ENCODE measurements at regions not wholly inside any gene's neighbourhood (a gene's known extent, or its start where the extent isn't known, plus 50 kb on each side); places are given as distances from the start of the nearest gene placed in this dataset.

DNA sequence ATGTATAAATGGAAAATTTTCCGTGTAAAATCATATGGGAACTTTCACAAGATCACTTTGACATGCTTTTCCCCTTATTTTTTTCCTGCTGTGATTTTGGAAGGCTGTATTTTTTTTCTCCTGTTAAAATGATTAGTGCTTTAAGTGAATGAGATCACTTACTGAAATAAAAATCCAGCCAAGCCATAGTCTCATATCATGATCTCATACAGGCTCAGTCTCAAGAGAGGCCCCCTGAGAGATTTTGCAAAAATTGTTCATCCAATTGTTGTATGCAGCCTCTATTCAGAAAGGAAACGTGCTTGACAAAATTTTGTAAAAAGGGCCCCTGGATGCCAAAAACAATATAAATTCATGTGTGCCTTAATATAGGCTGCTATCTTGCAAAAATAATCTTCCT is 528.2 kb downstream of the HDGFL1 start:
- Mint-ChIP-seq H3K36me3 (no peaks in the 10 kb centered on the region), H3K27me3 (no peaks in the 10 kb centered on the region), H3K4me1 (no peaks in the 10 kb centered on the region), H3K4me3 (no peak overlapping the region), H3K27ac (no peak overlapping the region), H3K9me3 (peaks cover 2 to 9% (median 9%) of the 10 kb centered on the region in 3 donors)

DNA sequence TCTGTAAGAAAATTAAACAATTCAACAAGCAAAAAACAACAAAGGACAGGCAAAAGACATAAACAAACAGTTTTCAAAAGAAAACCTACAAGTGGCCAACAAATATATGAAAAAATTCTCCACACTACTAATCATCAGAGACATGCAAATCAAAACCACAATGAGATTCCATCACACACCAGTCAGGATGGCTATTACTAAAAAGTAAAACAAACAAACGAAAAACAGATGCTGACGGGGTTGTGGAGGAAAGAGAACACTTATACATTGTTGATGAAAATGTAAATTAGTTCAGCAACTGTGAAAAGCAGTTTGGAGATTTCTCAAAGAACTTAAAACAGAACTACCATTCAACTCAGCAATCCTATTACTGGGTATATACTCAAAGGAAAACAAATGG is 537.6 kb downstream of the HDGFL1 start:
- no peaks in the 10 kb centered on the region for H3K27me3 Mint-ChIP-seq

GRCh38 chr6:23111984-23112383 is 542.6 kb downstream of the HDGFL1 start:
- Mint-ChIP-seq H3K9me3 (peaks cover 1 to 25% (median 11%) of the 10 kb centered on the region in 3 donors), H3K36me3 (peaks cover 1% of the 10 kb centered on the region), H3K27ac (no peak overlapping the region), H3K4me3 (no peak overlapping the region), H3K27me3 (no peaks in the 10 kb centered on the region), H3K4me1 (no peaks in the 10 kb centered on the region)

More for the DNA sequence above, 537.6 kb downstream of the HDGFL1 start:
- Mint-ChIP-seq H3K9me3 (peaks cover 1 to 24% (median 13%) of the 10 kb centered on the region in 3 donors), H3K4me3 (no peak overlapping the region), H3K36me3 (peaks cover 2% of the 10 kb centered on the region), H3K27ac (no peak overlapping the region), H3K4me1 (no peaks in the 10 kb centered on the region)

- Mint-ChIP-seq H3K4me1 (no peaks in the 10 kb centered on the region), H3K9me3 (peaks cover 0 to 15% (median 10%) of the 10 kb centered on the region in 3 donors), H3K27ac (no peak overlapping the region)
Measured at GRCh38 chr6:23114812-23115504, 545.6 kb downstream of the HDGFL1 start.

DNA sequence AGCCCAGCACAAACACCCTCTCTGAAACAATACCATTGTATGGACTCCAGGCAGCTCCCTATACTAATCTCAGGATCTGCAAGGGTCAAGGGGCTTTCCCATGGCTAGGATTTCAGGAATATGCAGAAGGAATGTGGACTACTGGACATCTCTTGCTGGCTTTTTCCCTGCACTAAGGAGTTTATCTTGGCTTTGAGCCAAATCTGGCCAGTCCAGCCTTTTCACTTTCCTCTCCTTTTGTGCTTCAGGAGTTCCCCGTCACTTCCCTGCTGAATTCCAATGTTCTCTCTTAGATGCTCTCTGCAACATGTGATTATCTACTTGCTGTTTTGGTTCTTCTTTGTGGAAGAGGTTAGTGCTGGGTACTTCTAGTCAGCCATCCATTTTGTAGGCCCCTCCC is 568.2 kb downstream of the HDGFL1 start:
- Mint-ChIP-seq H3K36me3 (no peaks in the 10 kb centered on the region), H3K4me1 (no peaks in the 10 kb centered on the region), H3K27me3 (no peaks in the 10 kb centered on the region), H3K9me3 (peaks cover 0 to 15% (median 8%) of the 10 kb centered on the region in 3 donors), H3K4me3 (no peak overlapping the region), H3K27ac (no peak overlapping the region)

More at GRCh38 chr6:23114812-23115504, 545.6 kb downstream of the HDGFL1 start:
- Mint-ChIP-seq H3K27me3 (no peaks in the 10 kb centered on the region), H3K36me3 (peaks cover 1% of the 10 kb centered on the region), H3K4me3 (no peak overlapping the region)

DNA sequence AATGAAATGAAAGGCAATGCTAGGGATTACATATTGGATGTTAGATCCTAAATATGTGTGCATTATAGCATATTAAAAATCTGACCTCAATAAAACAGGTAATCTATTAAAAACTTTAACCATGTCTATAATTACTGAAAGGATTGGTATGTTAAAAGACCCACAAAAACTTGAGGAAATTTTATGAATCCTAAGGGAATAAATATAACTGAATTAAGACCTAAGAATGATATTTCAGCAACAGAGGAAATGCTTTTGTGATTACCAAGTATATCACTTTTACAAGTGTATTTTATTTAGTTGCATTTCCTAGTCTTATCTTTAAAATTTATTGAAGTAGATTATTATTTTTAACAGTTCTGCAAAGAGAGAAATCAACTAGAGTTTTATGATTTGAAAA is 571.5 kb downstream of the HDGFL1 start:
- H3K9me3 Mint-ChIP-seq, result peaks cover 0 to 5% (median 5%) of the 10 kb centered on the region in 3 donors
- H3K4me3 Mint-ChIP-seq, result no peak overlapping the region
- no peaks in the 10 kb centered on the region for H3K36me3 Mint-ChIP-seq
- no peaks in the 10 kb centered on the region for H3K27me3 Mint-ChIP-seq
- H3K27ac Mint-ChIP-seq, result no peak overlapping the region
- no peaks in the 10 kb centered on the region for H3K4me1 Mint-ChIP-seq

DNA sequence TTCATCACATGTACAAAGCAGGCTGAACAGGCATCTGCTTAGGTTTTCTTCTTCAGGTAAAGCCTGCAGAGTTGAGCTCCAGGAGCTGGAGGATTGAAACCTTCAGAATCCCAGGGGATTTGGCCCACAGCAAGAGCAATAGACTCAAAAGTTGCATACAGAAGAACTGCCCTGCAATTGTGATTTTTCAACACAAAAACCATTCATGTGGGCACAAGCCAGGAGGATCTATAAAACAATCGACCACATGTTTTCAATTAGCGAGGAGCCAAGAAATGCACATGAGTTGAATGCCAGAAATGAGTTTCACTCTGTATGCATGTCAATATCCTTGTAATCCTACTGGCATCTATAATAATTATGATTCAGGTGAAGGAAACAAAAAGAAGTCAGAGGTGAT is 576.4 kb downstream of the HDGFL1 start:
- H3K27me3 Mint-ChIP-seq, result no peaks in the 10 kb centered on the region
- H3K4me1 Mint-ChIP-seq, result no peaks in the 10 kb centered on the region
- H3K9me3 Mint-ChIP-seq, result peaks cover 0 to 3% (median 2%) of the 10 kb centered on the region in 3 donors
- H3K27ac Mint-ChIP-seq, result no peak overlapping the region
- H3K36me3 Mint-ChIP-seq, result no peaks in the 10 kb centered on the region
- H3K4me3 Mint-ChIP-seq, result no peak overlapping the region

- H3K36me3 Mint-ChIP-seq, result no peaks in the 10 kb centered on the region
- peaks cover 3 to 6% (median 4%) of the 10 kb centered on the region in 3 donors for H3K9me3 Mint-ChIP-seq
- H3K4me1 Mint-ChIP-seq, result no peaks in the 10 kb centered on the region
- no peak overlapping the region for H3K4me3 Mint-ChIP-seq
- no peak overlapping the region for H3K27ac Mint-ChIP-seq
- no peaks in the 10 kb centered on the region for H3K27me3 Mint-ChIP-seq
Measured at GRCh38 chr6:23154159-23154558, 584.8 kb downstream of the HDGFL1 start.

- no peaks in the 10 kb centered on the region for H3K27me3 Mint-ChIP-seq
- H3K27ac Mint-ChIP-seq, result no peak overlapping the region
- peaks cover 3% of the 10 kb centered on the region for H3K36me3 Mint-ChIP-seq
- peaks cover 5 to 12% (median 10%) of the 10 kb centered on the region in 3 donors for H3K9me3 Mint-ChIP-seq
- H3K4me1 Mint-ChIP-seq, result no peaks in the 10 kb centered on the region
- no peak overlapping the region for H3K4me3 Mint-ChIP-seq
Measured at GRCh38 chr6:23170049-23170448, 600.7 kb downstream of the HDGFL1 start.

GRCh38 chr6:23173234-23173633 is 603.9 kb downstream of the HDGFL1 start:
- no peaks in the 10 kb centered on the region for H3K27me3 Mint-ChIP-seq
- no peak overlapping the region for H3K4me3 Mint-ChIP-seq
- peaks cover 3% of the 10 kb centered on the region for H3K36me3 Mint-ChIP-seq
- H3K4me1 Mint-ChIP-seq, result no peaks in the 10 kb centered on the region
- peaks cover 7 to 11% (median 8%) of the 10 kb centered on the region in 3 donors for H3K9me3 Mint-ChIP-seq
- no peak overlapping the region for H3K27ac Mint-ChIP-seq

GRCh38 chr6:23174781-23175361 is 605.5 kb downstream of the HDGFL1 start:
- Mint-ChIP-seq H3K9me3 (peaks cover 7 to 11% (median 8%) of the 10 kb centered on the region in 3 donors), H3K4me3 (no peak overlapping the region), H3K27me3 (no peaks in the 10 kb centered on the region), H3K4me1 (no peaks in the 10 kb centered on the region), H3K36me3 (peaks cover 3% of the 10 kb centered on the region), H3K27ac (no peak overlapping the region)

DNA sequence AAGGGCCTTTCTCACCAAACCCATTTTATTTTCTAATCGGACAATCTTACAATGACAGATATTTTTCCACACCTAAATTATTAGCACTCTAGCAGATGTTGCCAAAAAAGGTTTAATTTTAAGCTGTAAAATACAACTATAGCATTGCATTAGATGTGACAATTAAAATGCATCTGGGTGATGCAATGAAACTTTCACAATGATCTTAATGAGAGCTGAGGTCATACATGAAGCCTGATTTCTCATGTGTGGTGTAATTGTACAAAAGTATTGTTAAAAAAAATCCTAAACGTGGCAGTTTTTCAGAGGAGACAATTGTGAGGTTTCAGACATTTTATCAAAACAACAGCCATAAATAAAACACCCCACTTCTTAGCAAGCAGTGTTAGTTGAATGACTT is 606.0 kb downstream of the HDGFL1 start:
- no peaks in the 10 kb centered on the region for H3K4me1 Mint-ChIP-seq
- H3K27ac Mint-ChIP-seq, result no peak overlapping the region
- H3K9me3 Mint-ChIP-seq, result peaks cover 8 to 10% (median 9%) of the 10 kb centered on the region in 3 donors
- H3K36me3 Mint-ChIP-seq, result peaks cover 3% of the 10 kb centered on the region
- no peak overlapping the region for H3K4me3 Mint-ChIP-seq
- H3K27me3 Mint-ChIP-seq, result no peaks in the 10 kb centered on the region

DNA sequence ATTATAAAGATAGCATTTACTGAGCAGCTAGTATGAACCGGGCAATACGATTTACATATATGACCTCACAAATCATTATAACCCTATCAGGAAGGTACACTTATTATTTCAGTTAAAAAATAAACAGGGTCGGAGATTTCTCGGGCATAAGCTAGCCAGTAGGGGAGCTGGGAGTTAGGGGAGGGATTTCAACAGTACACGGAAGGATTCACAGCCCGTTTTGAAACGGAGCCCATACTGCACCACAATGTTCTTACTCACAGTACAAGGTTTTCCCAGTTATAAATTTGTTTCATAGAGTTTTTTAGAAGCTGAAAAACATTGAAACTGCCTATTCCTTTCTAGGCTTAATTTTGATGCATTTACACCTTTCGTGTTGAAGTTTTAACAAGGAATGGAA is 607.1 kb downstream of the HDGFL1 start:
- H3K4me1 Mint-ChIP-seq, result no peaks in the 10 kb centered on the region
- no peaks in the 10 kb centered on the region for H3K27me3 Mint-ChIP-seq
- H3K9me3 Mint-ChIP-seq, result peaks cover 5 to 6% (median 6%) of the 10 kb centered on the region in 3 donors
- no peak overlapping the region for H3K27ac Mint-ChIP-seq
- no peak overlapping the region for H3K4me3 Mint-ChIP-seq
- no peaks in the 10 kb centered on the region for H3K36me3 Mint-ChIP-seq

DNA sequence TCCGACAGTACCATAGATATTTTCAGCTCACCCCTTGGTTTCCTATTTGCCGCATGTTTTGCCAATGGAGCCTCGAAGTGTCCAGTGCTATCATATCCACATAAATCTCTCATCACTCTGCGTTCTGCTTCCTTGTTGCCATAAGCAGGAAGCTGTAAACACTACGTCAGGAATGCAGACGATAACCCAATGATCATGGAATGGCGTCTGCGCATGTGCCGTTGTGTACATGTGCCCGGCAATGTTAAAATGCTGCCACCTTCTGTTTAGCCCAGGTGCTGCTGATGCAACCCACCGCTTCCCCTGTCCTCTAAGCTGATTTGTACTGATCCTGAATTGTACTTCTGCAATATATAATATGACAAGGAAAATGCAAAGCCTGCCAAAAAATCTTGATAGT is 607.5 kb downstream of the HDGFL1 start:
- Mint-ChIP-seq H3K27me3 (no peaks in the 10 kb centered on the region), H3K4me1 (no peaks in the 10 kb centered on the region), H3K36me3 (no peaks in the 10 kb centered on the region), H3K9me3 (peaks cover 5 to 6% (median 6%) of the 10 kb centered on the region in 3 donors), H3K4me3 (no peak overlapping the region), H3K27ac (no peak overlapping the region)

GRCh38 chr6:23177806-23178205 is 608.4 kb downstream of the HDGFL1 start:
- Mint-ChIP-seq H3K4me3 (no peak overlapping the region), H3K36me3 (no peaks in the 10 kb centered on the region), H3K27me3 (no peaks in the 10 kb centered on the region), H3K27ac (no peak overlapping the region), H3K9me3 (peaks cover 4 to 6% (median 5%) of the 10 kb centered on the region in 3 donors), H3K4me1 (no peaks in the 10 kb centered on the region)

- Mint-ChIP-seq H3K27me3 (no peaks in the 10 kb centered on the region), H3K4me1 (no peaks in the 10 kb centered on the region), H3K4me3 (no peak overlapping the region), H3K36me3 (no peaks in the 10 kb centered on the region), H3K27ac (no peak overlapping the region), H3K9me3 (peaks cover 4 to 9% (median 6%) of the 10 kb centered on the region in 3 donors)
Measured at GRCh38 chr6:23179994-23180393, 610.6 kb downstream of the HDGFL1 start.
